ENCODE measurements at regions not wholly inside any gene's neighbourhood (a gene's known extent, or its start where the extent isn't known, plus 50 kb on each side); places are given as distances from the start of the nearest gene placed in this dataset.

DNA sequence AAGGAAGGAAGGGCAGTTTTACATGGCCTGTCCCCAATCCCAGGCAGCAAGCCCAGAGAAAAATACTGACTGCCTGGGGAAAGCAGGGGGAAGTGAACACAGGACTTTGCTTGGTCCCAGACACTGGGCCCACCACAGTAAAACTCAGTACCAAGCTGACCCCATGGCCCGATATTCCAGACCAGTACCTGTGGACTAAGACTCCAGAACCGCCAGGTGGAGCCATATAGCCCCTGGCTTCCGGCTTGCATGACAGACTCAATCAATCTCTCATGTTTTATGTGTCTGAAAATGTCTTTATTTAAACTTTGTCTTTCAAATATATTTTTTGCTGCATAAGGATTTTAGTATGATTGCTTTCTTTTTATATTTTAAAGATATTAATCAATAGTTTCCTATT, 767.9 kb upstream of the SLITRK6 start:
- H3K27ac ChIP-seq: no peak overlapping the region
- WGBS, 2 donors: 81 to 83% methylated on average over 3 of the region's 3 CpGs
- no peaks in the 10 kb centered on the region for H3K4me1 ChIP-seq

DNA sequence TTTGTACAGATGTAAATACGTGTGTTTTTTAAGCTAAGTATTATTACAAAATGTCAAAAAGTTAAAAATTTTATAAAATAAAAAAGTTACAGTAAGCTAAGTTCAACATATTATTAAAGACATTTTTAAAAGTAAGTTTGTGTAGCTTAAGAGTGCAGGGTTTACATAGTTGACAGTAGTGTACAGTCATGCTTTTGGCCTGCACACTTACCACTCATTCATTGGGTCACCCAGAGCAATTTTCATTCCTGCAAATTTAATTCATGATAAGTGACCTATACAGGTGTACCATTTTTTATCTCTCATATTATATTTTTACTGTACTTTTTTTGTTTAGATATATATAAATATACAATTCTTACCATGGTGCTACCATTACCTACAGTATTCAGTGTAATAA, 769.9 kb upstream of the SLITRK6 start:
- DNase-seq (no peak), ATAC-seq (ENCODE audit: low FRiP score in 2 of 2) (no peak)
- H3K27me3 ChIP-seq: no peaks in the 10 kb centered on the region
- no peak overlapping the region for H3K4me3 ChIP-seq
- H3K27ac ChIP-seq: no peak overlapping the region
- no peaks in the 10 kb centered on the region for H3K36me3 ChIP-seq
- no peaks in the 10 kb centered on the region for H3K4me1 ChIP-seq
- WGBS, 2 donors: 87 to 91% methylated on average over 1 of the region's 1 CpG
- H3K9me3 ChIP-seq: no peaks in the 10 kb centered on the region
- TF ChIP-seq EP300 (IDR thresholded peaks at IDR 0.05): no peak
- no peak for TF ChIP-seq POLR2A (IDR thresholded peaks at IDR 0.05)
- TF ChIP-seq POLR2AphosphoS5 (IDR thresholded peaks at IDR 0.05): no peak
- TF ChIP-seq, protein P1, sequence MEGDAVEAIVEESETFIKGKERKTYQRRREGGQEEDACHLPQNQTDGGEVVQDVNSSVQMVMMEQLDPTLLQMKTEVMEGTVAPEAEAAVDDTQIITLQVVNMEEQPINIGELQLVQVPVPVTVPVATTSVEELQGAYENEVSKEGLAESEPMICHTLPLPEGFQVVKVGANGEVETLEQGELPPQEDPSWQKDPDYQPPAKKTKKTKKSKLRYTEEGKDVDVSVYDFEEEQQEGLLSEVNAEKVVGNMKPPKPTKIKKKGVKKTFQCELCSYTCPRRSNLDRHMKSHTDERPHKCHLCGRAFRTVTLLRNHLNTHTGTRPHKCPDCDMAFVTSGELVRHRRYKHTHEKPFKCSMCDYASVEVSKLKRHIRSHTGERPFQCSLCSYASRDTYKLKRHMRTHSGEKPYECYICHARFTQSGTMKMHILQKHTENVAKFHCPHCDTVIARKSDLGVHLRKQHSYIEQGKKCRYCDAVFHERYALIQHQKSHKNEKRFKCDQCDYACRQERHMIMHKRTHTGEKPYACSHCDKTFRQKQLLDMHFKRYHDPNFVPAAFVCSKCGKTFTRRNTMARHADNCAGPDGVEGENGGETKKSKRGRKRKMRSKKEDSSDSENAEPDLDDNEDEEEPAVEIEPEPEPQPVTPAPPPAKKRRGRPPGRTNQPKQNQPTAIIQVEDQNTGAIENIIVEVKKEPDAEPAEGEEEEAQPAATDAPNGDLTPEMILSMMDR (IDR thresholded peaks at IDR 0.05): no peak

More for the DNA sequence above, 767.9 kb upstream of the SLITRK6 start:
- DNase-seq: no peak
- no peaks in the 10 kb centered on the region for H3K27me3 ChIP-seq
- H3K4me3 ChIP-seq: no peak overlapping the region
- no peak for ATAC-seq (ENCODE audit: low FRiP score in 2 of 2)
- no peaks in the 10 kb centered on the region for H3K36me3 ChIP-seq
- no peaks in the 10 kb centered on the region for H3K9me3 ChIP-seq
- no peak for TF ChIP-seq POLR2A (IDR thresholded peaks at IDR 0.05)
- TF ChIP-seq, protein P1 (IDR thresholded peaks at IDR 0.05): no peak
- no peak for TF ChIP-seq POLR2AphosphoS5 (IDR thresholded peaks at IDR 0.05)

DNA sequence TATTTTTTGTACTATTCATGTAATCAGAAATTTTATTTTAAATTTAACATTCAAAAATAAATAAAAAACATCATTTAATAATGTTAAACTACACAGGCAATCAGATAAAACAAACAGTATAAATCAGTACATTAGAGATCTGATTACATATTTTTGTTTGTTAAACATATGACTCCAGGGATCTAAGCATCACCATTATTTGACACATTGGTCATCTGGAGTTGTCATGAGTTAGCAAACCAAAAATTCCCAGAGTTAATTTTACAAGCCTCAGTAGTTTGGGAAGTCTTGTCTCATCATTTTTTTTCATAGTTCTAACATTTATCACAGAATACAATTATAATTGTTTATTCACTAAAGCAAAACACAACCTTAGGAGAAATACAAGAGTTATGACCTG, 770.8 kb upstream of the SLITRK6 start:
- no peaks in the 10 kb centered on the region for H3K27me3 ChIP-seq
- no peaks in the 10 kb centered on the region for H3K9me3 ChIP-seq
- no peak for TF ChIP-seq POLR2AphosphoS5 (IDR thresholded peaks at IDR 0.05)
- TF ChIP-seq, protein P1 (IDR thresholded peaks at IDR 0.05): no peak
- TF ChIP-seq POLR2A (IDR thresholded peaks at IDR 0.05): no peak
- TF ChIP-seq EP300 (IDR thresholded peaks at IDR 0.05): no peak
- no peaks in the 10 kb centered on the region for H3K4me1 ChIP-seq
- no peak overlapping the region for H3K4me3 ChIP-seq
- H3K27ac ChIP-seq: no peak overlapping the region
- DNase-seq (no peak), ATAC-seq (ENCODE audit: low FRiP score in 2 of 2) (no peak)
- no peaks in the 10 kb centered on the region for H3K36me3 ChIP-seq

DNA sequence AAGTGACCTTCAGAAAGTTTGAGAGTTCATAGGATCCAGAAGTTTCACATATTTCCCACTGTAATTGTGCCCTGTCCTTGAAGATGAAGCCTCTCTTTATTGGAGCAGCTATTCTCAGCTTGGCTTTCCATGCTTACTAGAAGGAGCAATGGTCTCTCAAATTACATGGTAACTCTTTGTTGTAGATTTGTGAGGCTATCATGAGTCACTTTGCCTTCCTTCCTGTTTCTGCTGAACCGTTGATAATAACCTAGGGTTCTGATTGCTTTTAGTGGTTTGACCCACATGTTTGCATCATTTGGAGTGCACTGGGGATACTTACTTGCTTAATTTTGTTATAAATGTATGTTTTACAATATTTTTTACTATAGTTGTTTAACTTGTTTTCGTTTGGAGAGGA, 772.9 kb upstream of the SLITRK6 start:
- H3K4me1 ChIP-seq: no peaks in the 10 kb centered on the region

DNA sequence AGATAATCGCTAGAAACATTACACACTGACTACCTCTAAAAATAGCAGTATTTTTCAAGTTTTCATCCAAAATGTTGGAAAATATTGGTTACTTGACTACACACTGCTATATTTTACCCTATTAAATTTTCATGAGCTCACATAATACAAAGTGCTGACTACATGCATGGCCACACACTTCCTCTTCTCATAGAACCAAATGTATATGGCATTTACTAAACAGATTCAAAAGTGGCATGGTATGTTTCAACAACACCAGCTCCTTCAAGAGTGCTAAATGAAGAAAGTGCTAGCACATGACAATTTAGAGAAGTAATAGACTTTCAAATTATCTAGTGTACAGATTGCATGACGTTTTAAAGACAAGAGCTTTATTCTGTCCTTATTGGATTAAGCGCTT, 780.4 kb upstream of the SLITRK6 start:
- Histone ChIP-seq H3K27ac (no peak overlapping the region), H3K4me1 (no peaks in the 10 kb centered on the region), H3K4me3 (no peak overlapping the region), H3K9me3 (no peaks in the 10 kb centered on the region), H3K27me3 (no peaks in the 10 kb centered on the region), H3K36me3 (no peaks in the 10 kb centered on the region)
- DNase-seq: no peak
- ATAC-seq (ENCODE audit: low FRiP score in 2 of 2): no peak
- TF ChIP-seq, protein P1 (IDR thresholded peaks at IDR 0.05): no peak
- no peak for TF ChIP-seq EP300 (IDR thresholded peaks at IDR 0.05)
- 72 to 76% methylated on average over 3 of the region's 3 CpGs for WGBS, 2 donors

More for the DNA sequence above, 772.9 kb upstream of the SLITRK6 start:
- WGBS, 2 donors: 44 to 51% methylated on average over 2 of the region's 2 CpGs
- H3K27me3 ChIP-seq: no peaks in the 10 kb centered on the region
- no peaks in the 10 kb centered on the region for H3K36me3 ChIP-seq
- no peak overlapping the region for H3K27ac ChIP-seq
- H3K9me3 ChIP-seq: no peaks in the 10 kb centered on the region
- H3K4me3 ChIP-seq: no peak overlapping the region
- TF ChIP-seq, protein P1 (IDR thresholded peaks at IDR 0.05): no peak
- no peak for TF ChIP-seq POLR2AphosphoS5 (IDR thresholded peaks at IDR 0.05)
- TF ChIP-seq POLR2A (IDR thresholded peaks at IDR 0.05): no peak
- TF ChIP-seq EP300 (IDR thresholded peaks at IDR 0.05): no peak
- ATAC-seq (ENCODE audit: low FRiP score in 2 of 2) (no peak), DNase-seq (no peak)
